ENCODE measurements at regions not wholly inside any gene's neighbourhood (a gene's known extent, or its start where the extent isn't known, plus 50 kb on each side); places are given as distances from the start of the nearest gene placed in this dataset.

DNA sequence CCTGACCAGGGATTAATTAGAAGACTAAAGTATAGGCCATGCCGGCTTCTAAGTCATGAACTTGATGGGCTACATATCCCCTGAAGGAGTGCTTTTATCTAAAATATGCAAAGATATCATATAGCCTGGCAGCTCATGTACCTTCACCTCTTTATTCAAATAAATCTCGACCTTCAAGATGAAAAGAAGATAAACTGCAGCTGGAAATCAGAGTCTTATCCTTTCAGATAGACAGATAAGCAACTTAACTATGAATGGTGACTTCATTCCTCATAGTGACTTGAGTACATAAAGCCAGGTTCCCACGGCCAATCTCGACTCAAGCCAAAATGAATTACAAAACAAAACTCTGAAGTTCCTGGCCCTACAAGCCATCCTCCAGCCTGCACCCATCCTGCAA, 165.3 kb upstream of the KLHL29 start:
- no peaks in the 10 kb centered on the region for H3K27me3 ChIP-seq
- no peaks in the 10 kb centered on the region for H3K4me1 ChIP-seq
- TF ChIP-seq, protein P1, sequence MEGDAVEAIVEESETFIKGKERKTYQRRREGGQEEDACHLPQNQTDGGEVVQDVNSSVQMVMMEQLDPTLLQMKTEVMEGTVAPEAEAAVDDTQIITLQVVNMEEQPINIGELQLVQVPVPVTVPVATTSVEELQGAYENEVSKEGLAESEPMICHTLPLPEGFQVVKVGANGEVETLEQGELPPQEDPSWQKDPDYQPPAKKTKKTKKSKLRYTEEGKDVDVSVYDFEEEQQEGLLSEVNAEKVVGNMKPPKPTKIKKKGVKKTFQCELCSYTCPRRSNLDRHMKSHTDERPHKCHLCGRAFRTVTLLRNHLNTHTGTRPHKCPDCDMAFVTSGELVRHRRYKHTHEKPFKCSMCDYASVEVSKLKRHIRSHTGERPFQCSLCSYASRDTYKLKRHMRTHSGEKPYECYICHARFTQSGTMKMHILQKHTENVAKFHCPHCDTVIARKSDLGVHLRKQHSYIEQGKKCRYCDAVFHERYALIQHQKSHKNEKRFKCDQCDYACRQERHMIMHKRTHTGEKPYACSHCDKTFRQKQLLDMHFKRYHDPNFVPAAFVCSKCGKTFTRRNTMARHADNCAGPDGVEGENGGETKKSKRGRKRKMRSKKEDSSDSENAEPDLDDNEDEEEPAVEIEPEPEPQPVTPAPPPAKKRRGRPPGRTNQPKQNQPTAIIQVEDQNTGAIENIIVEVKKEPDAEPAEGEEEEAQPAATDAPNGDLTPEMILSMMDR (IDR thresholded peaks at IDR 0.05) = no peak
- no peaks in the 10 kb centered on the region for H3K36me3 ChIP-seq
- no peak overlapping the region for H3K27ac ChIP-seq
- peak in 1 of 2 donors; percentile 27 for DNase-seq
- intact Hi-C loops (cut with DNase I; ENCODE audit: low total_unique reads) = no loop called here
- no peaks in the 10 kb centered on the region for H3K9me3 ChIP-seq
- no peak overlapping the region for H3K4me3 ChIP-seq

DNA sequence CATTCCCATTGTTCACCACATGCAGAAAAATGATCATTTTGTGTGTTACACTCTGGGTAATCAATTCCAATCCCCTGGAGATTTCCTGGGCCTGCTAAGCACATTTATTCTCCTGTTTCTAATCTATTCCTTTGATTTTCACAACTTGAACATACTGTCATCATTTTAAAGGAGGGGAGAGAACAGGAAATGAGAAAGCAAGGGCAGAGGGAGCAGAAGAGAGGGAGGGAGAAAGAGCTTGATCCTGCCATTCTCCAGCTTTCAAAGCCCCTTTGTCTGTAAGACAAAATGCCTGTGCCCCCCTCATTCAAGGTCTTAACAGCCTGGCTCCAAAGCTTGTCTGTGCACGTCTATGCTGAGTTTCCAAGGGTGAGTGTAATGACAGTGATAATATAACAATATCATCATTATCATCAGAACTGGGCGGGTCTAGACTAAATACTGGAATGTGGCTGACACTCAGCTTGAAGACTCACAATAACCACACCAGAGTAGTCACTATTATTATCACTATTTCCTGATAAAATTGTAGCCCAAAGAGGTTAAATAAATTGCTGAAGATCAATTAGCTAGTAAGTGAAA, 164.4 kb upstream of the KLHL29 start:
- Histone ChIP-seq H3K36me3 (no peaks in the 10 kb centered on the region), H3K4me1 (no peaks in the 10 kb centered on the region), H3K9me3 (no peaks in the 10 kb centered on the region), H3K4me3 (no peak overlapping the region), H3K27me3 (no peaks in the 10 kb centered on the region), H3K27ac (no peak overlapping the region)
- intact Hi-C loops (cut with DNase I; ENCODE audit: low total_unique reads) = no loop called here
- TF ChIP-seq, protein P1 (IDR thresholded peaks at IDR 0.05) = no peak
- no peak for DNase-seq

GRCh38 chr2:23221236-23221635, 163.7 kb upstream of the KLHL29 start:
- H3K4me3 ChIP-seq = no peak overlapping the region
- no peak overlapping the region for H3K27ac ChIP-seq
- TF ChIP-seq, protein P1 (IDR thresholded peaks at IDR 0.05) = no peak
- H3K36me3 ChIP-seq = no peaks in the 10 kb centered on the region
- no peaks in the 10 kb centered on the region for H3K27me3 ChIP-seq
- no peaks in the 10 kb centered on the region for H3K9me3 ChIP-seq
- intact Hi-C loops (cut with DNase I; ENCODE audit: low total_unique reads) = no loop called here
- no peak for DNase-seq
- H3K4me1 ChIP-seq = no peaks in the 10 kb centered on the region

DNA sequence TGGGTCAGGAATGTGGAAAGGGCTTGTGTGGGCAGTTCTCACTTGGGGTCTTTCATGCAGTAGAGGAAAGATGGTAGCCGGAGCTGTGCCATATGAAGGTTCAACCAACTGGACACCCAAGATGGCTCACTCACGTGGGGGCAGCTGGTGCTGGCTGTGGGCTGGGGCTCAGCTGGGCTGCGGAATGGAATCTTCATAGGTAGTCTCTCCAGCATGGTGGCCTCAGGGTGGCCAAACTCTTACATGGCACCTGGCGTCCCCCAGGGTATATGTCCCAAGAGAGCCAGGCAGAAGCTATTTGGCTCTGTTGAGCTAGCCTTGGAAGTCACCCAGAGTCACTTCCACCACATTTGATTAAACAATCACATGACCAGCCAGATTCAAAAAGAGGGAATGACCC, 163.1 kb upstream of the KLHL29 start:
- intact Hi-C loops (cut with DNase I; ENCODE audit: low total_unique reads) = no loop called here

GRCh38 chr2:23230885-23231284, 154.1 kb upstream of the KLHL29 start:
- DNase-seq = no peak
- Histone ChIP-seq H3K27ac (no peak overlapping the region), H3K4me1 (no peaks in the 10 kb centered on the region), H3K9me3 (no peaks in the 10 kb centered on the region), H3K36me3 (no peaks in the 10 kb centered on the region), H3K27me3 (no peaks in the 10 kb centered on the region), H3K4me3 (no peak overlapping the region)
- intact Hi-C loops (cut with DNase I; ENCODE audit: low total_unique reads) = no loop called here
- TF ChIP-seq, protein P1 (IDR thresholded peaks at IDR 0.05) = no peak

More for the DNA sequence above, 163.1 kb upstream of the KLHL29 start:
- TF ChIP-seq, protein P1 (IDR thresholded peaks at IDR 0.05) = no peak
- Histone ChIP-seq H3K9me3 (no peaks in the 10 kb centered on the region), H3K27me3 (no peaks in the 10 kb centered on the region), H3K27ac (no peak overlapping the region), H3K4me1 (no peaks in the 10 kb centered on the region), H3K4me3 (no peak overlapping the region), H3K36me3 (no peaks in the 10 kb centered on the region)
- no peak for DNase-seq

GRCh38 chr2:23231865-23232264, 153.1 kb upstream of the KLHL29 start:
- TF ChIP-seq, protein P1 (IDR thresholded peaks at IDR 0.05) = no peak
- H3K4me3 ChIP-seq = no peak overlapping the region
- no peak overlapping the region for H3K27ac ChIP-seq
- intact Hi-C loops (cut with DNase I; ENCODE audit: low total_unique reads) = no loop called here
- H3K9me3 ChIP-seq = no peaks in the 10 kb centered on the region
- no peak for DNase-seq
- no peaks in the 10 kb centered on the region for H3K27me3 ChIP-seq
- H3K36me3 ChIP-seq = no peaks in the 10 kb centered on the region
- H3K4me1 ChIP-seq = no peaks in the 10 kb centered on the region
